Keratinocyte (primary cell): ENCODE measurements at regions not wholly inside any gene's neighbourhood (a gene's known extent, or its start where the extent isn't known, plus 50 kb on each side); places are given as distances from the start of the nearest gene placed in this dataset.

Source experiments
- DNase-seq: peaks from one replicate; pipeline ENCODE4 v3.0.0-alpha.2; 2011; ENCODE audit warnings: low read depth, missing footprints, low spot score
- FAIRE-seq: peaks from 2 replicates; lab custom pipeline; 2011; peaks lifted over from hg19 to GRCh38; lab: Jason Lieb, UNC
- H2AFZ ChIP-seq: 2 replicates; pipeline ENCODE4 v1.6.0; 2012; ENCODE audit warnings: low read length, control low read depth, inconsistent platforms; ENCODE audit not compliant: control insufficient read depth
- H3K27ac ChIP-seq: 2 replicates; pipeline ENCODE4 v1.5.1; 2011; ENCODE audit warnings: low read length; ENCODE audit not compliant: control insufficient read depth, insufficient read depth
- H3K27me3 ChIP-seq: 3 replicates; pipeline ENCODE4 v1.6.0; 2011; ENCODE audit warnings: low read length; ENCODE audit not compliant: control insufficient read depth, insufficient read depth; ENCODE audit errors: extremely low read depth
- H3K36me3 ChIP-seq, 2 experiments: 2 replicates in 1 of 2; 3 replicates in 1 of 2; pipeline ENCODE4 v1.5.1; 2011; ENCODE audit warnings: low read length in 2 of 2, mild to moderate bottlenecking in 1 of 2; ENCODE audit not compliant: control insufficient read depth in 2 of 2, insufficient read depth in 2 of 2; ENCODE audit errors: extremely low read depth in 1 of 2
- H3K4me1 ChIP-seq: 3 replicates; pipeline ENCODE4 v1.5.1; 2011; ENCODE audit warnings: low read length; ENCODE audit not compliant: control insufficient read depth, insufficient read depth; ENCODE audit errors: extremely low read depth
- H3K4me2 ChIP-seq: 3 replicates; pipeline ENCODE4 v1.6.0; 2011; ENCODE audit warnings: low read depth, low read length; ENCODE audit not compliant: control insufficient read depth, insufficient read depth; ENCODE audit errors: extremely low read depth
- H3K4me3 ChIP-seq, 3 experiments: fragments of 200-600 bp in 1 of 3; sonication (generic) in 1 of 3; 2 replicates in 2 of 3; 3 replicates in 1 of 3; pipeline ENCODE4 v1.5.1; 2011 to 2016; ENCODE audit warnings: low read length in 3 of 3, mild to moderate bottlenecking in 3 of 3, control low read depth in 2 of 3, inconsistent platforms in 1 of 3, low read depth in 1 of 3, mixed read lengths in 1 of 3, mixed run types in 1 of 3, moderate library complexity in 1 of 3; ENCODE audit not compliant: control insufficient read depth in 2 of 3, insufficient read depth in 2 of 3; ENCODE audit errors: extremely low read depth in 1 of 3
- H3K79me2 ChIP-seq: 2 replicates; pipeline ENCODE4 v1.6.0; 2012; ENCODE audit warnings: low read length; ENCODE audit not compliant: control insufficient read depth, insufficient read depth
- H3K9ac ChIP-seq: 3 replicates; pipeline ENCODE4 v1.6.0; 2011; ENCODE audit warnings: low read length; ENCODE audit not compliant: control insufficient read depth, insufficient read depth; ENCODE audit errors: extremely low read depth
- H3K9me1 ChIP-seq: 3 replicates; pipeline ENCODE4 v1.6.0; 2011; ENCODE audit warnings: low read length; ENCODE audit not compliant: control insufficient read depth, insufficient read depth; ENCODE audit errors: extremely low read depth
- H3K9me3 ChIP-seq: 2 replicates; pipeline ENCODE4 v1.5.1; 2012; ENCODE audit warnings: low read depth, low read length; ENCODE audit not compliant: control insufficient read depth
- H4K20me1 ChIP-seq: 3 replicates; pipeline ENCODE4 v1.6.0; 2011; ENCODE audit warnings: low read length; ENCODE audit not compliant: control insufficient read depth, insufficient read depth; ENCODE audit errors: extremely low read depth
- EZH2 ChIP-seq: IDR thresholded peaks from one replicate; pipeline ENCODE4 v1.6.1; 2012; ENCODE audit warnings: inconsistent platforms, mild to moderate bottlenecking, low read length, moderate library complexity
- dilution Hi-C: fragments of 300-500 bp; cut with MboI; formaldehyde crosslinking; loops from one replicate; pipeline ENCODE4 v1.7.0; 2020; ENCODE audit warnings: low sequenced_read_pairs; ENCODE audit not compliant: extremely low pct_ligation_motif_present
- TF ChIP-seq, protein P1 (sequence below), 3 experiments: IDR thresholded peaks in 1 of 3; conservative IDR thresholded peaks in 1 of 3; optimal IDR thresholded peaks in 1 of 3; 2 replicates in 2 of 3; 3 replicates in 1 of 3; pipeline versions ENCODE3 to v1.5.1; 2011; ENCODE audit warnings: low read length in 3 of 3, mild to moderate bottlenecking in 3 of 3, moderate library complexity in 2 of 3, control low read depth in 1 of 3, inconsistent platforms in 1 of 3; ENCODE audit not compliant: insufficient read depth in 2 of 3; ENCODE audit errors: extremely low read depth in 1 of 3

DNA sequence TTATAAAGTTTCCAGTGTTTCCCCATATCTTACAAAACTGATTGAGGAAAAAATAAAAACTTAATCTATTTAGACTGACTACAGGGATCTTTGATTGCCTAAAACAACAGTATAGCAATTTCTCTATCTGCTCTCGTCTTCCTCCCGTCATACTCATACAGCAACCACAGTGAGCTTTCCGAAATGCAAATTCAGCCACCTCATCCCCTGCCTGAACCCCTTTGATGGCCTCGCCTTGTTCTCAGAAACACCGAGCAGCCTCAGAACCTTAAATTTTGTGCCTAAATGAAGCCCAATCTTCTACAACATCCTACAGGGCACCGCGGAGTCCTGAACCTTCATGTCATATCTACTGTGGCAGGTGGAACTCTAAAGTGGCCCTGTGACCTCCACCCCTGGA, 223.7 kb upstream of the TMEM132C start:
- Histone ChIP-seq H3K27me3 (no peaks in the 10 kb centered on the region), H3K79me2 (no peaks in the 10 kb centered on the region), H3K4me3 (no peak overlapping the region), H3K9me1 (no peaks in the 10 kb centered on the region), H4K20me1 (no peaks in the 10 kb centered on the region), H3K4me2 (no peak overlapping the region), H3K9me3 (peaks cover 2% of the 10 kb centered on the region), H3K4me1 (no peaks in the 10 kb centered on the region), H2AFZ (no peak overlapping the region), H3K27ac (no peak overlapping the region), H3K36me3 (no peaks in the 10 kb centered on the region), H3K9ac (no peak overlapping the region)
- TF ChIP-seq EZH2, result no peak
- TF ChIP-seq, protein P1, sequence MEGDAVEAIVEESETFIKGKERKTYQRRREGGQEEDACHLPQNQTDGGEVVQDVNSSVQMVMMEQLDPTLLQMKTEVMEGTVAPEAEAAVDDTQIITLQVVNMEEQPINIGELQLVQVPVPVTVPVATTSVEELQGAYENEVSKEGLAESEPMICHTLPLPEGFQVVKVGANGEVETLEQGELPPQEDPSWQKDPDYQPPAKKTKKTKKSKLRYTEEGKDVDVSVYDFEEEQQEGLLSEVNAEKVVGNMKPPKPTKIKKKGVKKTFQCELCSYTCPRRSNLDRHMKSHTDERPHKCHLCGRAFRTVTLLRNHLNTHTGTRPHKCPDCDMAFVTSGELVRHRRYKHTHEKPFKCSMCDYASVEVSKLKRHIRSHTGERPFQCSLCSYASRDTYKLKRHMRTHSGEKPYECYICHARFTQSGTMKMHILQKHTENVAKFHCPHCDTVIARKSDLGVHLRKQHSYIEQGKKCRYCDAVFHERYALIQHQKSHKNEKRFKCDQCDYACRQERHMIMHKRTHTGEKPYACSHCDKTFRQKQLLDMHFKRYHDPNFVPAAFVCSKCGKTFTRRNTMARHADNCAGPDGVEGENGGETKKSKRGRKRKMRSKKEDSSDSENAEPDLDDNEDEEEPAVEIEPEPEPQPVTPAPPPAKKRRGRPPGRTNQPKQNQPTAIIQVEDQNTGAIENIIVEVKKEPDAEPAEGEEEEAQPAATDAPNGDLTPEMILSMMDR (optimal IDR thresholded peaks at IDR 0.05 in 1 of 3, IDR thresholded peaks at IDR 0.05 in 1 of 3, conservative IDR thresholded peaks at IDR 0.05 in 1 of 3; ENCODE audit: extremely low read depth in 1 of 3, insufficient read depth in 2 of 3, low read length in 3 of 3), result no peak
- FAIRE-seq (no peak), DNase-seq (no peak)
- dilution Hi-C loops, result no loop called here

DNA sequence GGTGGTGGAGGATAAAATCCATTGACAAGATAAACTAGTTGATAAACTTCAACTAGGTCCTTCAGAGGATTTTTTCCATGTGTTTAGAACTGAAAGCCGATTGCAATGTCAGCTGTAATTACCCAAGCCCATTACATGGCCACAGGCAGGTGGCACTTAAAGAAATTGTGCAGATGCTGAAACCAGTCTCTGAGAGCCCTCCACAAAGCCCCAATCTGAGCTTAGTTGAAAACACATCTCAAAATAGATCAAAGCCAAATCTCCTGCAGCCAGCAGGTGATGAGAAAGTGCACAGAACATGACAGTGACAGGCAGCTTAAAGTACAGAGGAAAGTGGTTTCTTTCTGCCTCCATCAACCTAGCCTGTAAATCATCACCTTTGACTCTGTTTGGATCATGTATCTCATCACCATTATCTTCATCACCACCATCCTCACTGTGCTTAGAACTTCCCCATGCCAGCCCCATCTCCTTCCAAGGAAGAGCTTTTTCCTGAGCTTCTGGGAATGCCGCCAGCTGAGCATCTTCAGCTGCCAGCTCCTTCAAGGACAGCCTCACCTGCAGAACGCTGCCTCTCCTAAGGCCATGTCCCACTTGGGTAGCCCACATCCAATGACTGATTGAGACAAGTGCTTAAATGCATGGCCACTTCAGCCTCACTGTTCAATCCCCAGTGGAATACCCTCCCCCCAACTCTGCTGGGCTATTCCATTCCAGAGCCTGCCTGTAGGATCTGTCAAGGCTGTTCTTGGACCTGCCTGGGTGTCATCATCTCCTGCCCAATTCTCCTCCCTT, 219.5 kb upstream of the TMEM132C start:
- H3K9ac ChIP-seq, result no peak overlapping the region
- H3K36me3 ChIP-seq, result no peaks in the 10 kb centered on the region
- H4K20me1 ChIP-seq, result no peaks in the 10 kb centered on the region
- H2AFZ ChIP-seq, result no peak overlapping the region
- H3K9me3 ChIP-seq, result peaks cover 3% of the 10 kb centered on the region
- H3K4me3 ChIP-seq, result no peak overlapping the region
- DNase-seq (no peak), FAIRE-seq (no peak)
- no peak overlapping the region for H3K27ac ChIP-seq
- TF ChIP-seq EZH2, result no peak
- TF ChIP-seq, protein P1 (optimal IDR thresholded peaks at IDR 0.05 in 1 of 3, IDR thresholded peaks at IDR 0.05 in 1 of 3, conservative IDR thresholded peaks at IDR 0.05 in 1 of 3; ENCODE audit: extremely low read depth in 1 of 3, insufficient read depth in 2 of 3, low read length in 3 of 3), result no peak
- no peaks in the 10 kb centered on the region for H3K9me1 ChIP-seq
- no peaks in the 10 kb centered on the region for H3K27me3 ChIP-seq
- H3K79me2 ChIP-seq, result no peaks in the 10 kb centered on the region
- H3K4me2 ChIP-seq, result no peak overlapping the region
- no peaks in the 10 kb centered on the region for H3K4me1 ChIP-seq
- dilution Hi-C loops, result no loop called here
